LNCAP (cell line): ENCODE measurements at regions not wholly inside any gene's neighbourhood (a gene's known extent, or its start where the extent isn't known, plus 50 kb on each side); places are given as distances from the start of the nearest gene placed in this dataset.
A peak's percentile ranks its signal among the peaks of the same experiment; 100 is the strongest.

Source experiments
- TF ChIP-seq, protein P1 (sequence below): fragments of 450-650 bp; IDR thresholded peaks from 2 replicates; pipeline ENCODE4 v1.5.1; 2017; ENCODE audit warnings: mild to moderate bottlenecking

DNA sequence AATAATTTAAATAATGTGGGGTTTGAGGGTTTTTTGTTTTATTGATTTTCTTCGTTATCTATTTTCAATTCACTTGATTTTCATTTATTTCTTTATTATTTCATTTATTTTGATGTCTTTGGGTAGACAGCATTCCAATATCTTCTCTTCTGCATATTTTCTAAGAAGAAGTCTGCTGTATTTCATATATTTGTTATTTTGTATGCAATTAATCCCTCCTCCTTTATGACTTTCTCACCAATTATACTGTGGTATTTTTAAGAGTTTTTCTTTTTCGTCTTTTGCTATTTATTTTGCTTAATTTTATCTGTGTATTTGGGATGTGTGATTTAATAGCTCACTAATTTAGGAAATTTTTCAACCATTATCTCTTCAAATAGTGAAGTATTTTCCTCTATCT is 1444.4 kb upstream of the MIR17HG start:
- TF ChIP-seq, protein P1, sequence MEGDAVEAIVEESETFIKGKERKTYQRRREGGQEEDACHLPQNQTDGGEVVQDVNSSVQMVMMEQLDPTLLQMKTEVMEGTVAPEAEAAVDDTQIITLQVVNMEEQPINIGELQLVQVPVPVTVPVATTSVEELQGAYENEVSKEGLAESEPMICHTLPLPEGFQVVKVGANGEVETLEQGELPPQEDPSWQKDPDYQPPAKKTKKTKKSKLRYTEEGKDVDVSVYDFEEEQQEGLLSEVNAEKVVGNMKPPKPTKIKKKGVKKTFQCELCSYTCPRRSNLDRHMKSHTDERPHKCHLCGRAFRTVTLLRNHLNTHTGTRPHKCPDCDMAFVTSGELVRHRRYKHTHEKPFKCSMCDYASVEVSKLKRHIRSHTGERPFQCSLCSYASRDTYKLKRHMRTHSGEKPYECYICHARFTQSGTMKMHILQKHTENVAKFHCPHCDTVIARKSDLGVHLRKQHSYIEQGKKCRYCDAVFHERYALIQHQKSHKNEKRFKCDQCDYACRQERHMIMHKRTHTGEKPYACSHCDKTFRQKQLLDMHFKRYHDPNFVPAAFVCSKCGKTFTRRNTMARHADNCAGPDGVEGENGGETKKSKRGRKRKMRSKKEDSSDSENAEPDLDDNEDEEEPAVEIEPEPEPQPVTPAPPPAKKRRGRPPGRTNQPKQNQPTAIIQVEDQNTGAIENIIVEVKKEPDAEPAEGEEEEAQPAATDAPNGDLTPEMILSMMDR: no peak

DNA sequence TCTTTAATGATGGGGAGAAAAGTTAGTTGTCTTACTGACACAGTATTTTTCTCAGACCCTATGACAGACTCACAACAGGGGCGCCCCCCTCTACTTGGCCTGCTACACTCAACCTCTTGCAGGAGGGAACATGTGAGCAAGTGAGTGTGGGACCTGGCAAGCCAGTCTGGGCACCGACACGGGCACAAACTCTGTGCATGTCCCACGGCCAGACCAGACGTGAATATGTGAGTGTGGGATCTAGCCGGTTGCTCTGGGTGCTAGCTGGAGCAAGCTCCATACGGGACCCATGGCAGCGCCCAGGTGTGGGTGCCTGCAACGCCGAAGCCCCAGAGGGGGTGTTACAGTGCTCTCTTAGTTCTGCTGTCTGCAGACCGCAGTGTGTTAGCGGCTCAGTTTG is 1437.3 kb upstream of the MIR17HG start:
- TF ChIP-seq, protein P1: no peak

DNA sequence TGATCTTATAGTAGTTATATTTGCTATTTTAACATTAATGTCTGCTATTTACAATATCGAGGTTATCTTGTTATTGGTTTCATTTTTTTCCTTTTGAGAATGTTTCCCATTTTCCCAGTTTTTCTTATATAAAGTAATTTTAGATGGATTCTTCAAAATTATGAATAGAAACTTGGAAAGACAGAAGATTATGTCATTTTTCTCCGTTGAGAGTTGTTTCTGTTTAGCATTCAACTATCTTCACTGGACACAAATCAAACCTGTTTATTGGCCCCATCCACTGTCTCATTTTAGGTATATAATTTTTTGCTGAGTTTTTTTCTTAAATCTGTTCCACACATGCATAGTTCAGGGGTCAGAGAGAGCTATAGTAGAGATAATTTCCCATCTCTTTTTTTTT is 1430.9 kb upstream of the MIR17HG start:
- TF ChIP-seq, protein P1: no peak

GRCh38 chr13:89920461-89920860 is 1427.0 kb upstream of the MIR17HG start:
- TF ChIP-seq, protein P1: no peak

DNA sequence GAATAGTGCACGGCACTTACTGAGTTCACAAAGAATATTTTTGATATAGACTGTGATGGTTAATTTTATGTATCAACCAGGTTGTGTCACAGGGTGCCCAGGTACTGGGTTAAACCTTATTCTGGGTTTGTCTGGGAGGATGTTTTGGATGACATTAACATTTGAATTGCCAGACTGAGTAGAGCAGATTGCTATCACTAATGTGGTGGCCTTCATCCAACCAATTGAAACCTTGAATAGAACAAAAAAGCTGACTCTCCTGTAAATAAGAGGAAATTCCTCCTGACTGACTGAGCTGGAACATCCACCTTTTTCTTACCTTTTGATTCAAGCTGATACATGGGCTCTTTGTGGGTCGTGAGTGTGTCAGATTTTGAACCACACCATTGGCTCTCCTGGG is 1424.4 kb upstream of the MIR17HG start:
- TF ChIP-seq, protein P1: no peak

DNA sequence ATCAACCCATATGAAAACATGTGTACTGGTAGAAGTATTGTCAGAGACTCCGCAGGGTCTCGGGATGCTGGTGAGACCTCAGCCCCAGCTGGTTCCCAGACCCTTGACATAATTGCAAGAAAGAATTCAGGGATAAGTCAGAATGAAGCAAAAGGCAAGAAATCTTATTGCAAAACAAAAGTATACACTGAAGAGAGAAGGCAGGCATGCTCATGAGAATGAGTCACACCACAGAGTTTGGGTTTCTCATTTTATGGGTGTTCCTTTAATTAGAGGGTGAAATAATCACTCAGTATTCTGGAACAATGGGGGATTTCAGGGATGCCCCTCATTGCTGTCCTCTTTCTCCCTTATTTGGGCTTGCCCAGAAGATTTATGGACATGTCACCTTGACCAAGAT is 1423.8 kb upstream of the MIR17HG start:
- TF ChIP-seq, protein P1: no peak

DNA sequence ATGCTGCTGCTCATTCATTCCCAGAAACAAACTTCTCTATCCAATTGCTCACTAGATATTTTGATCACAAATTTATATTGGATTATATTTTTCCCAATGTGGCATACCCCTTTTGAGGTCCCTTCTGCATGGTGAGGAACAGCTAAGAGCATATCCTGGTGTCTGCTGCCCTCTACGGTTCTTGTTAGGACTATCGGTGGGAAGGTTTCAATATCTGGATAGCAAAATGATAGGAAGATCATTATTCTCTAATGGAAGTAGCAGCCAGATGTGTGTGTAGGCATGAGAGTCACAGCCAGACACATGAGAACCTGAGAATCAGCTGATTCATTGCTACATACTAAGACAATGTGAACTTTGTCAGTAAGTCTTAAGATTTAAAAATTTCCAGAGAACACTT is 1422.4 kb upstream of the MIR17HG start:
- TF ChIP-seq, protein P1: peak; percentile 39; the same call in 1 of the 2 replicates

DNA sequence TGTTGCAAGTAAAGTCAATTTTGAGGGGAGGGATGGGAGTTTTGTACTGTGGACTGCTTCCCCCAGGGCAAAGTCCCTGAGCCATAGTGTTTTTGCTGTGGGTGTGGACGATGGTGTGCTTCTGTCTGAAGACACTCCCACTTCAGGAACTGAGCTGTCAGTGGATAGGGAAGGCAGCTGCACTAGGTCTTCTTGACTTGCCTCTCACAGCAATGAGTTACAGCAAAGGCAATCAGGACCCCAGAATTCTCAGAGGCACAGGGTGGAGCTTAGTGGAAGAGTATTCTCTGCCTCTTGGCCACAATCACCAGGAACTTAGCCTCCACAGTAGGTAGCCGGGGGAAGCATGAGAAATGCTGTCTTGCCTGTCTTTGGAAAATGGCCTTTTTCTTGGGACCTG is 1416.6 kb upstream of the MIR17HG start:
- TF ChIP-seq, protein P1: no peak
